WTC11 (cell line): ENCODE measurements at regions not wholly inside any gene's neighbourhood (a gene's known extent, or its start where the extent isn't known, plus 50 kb on each side); places are given as distances from the start of the nearest gene placed in this dataset.

ENCODE experiments used
- CREB1 ChIP-seq: sonication (generic); formaldehyde crosslinking; IDR thresholded peaks from 2 replicates; pipeline ENCODE4 v1.8.0; 2023; ENCODE audit warnings: mild to moderate bottlenecking, missing genetic modification reagents
- ETV6 ChIP-seq: sonication (generic); formaldehyde crosslinking; IDR thresholded peaks from 2 replicates; pipeline ENCODE4 v1.8.1; 2022; ENCODE audit warnings: mild to moderate bottlenecking, missing genetic modification reagents
- TF ChIP-seq, protein P1 (sequence below): fragments of 200-600 bp; IDR thresholded peaks from 2 replicates; pipeline ENCODE4 v1.8.0; 2022; ENCODE audit warnings: antibody characterized with exemption
- TF ChIP-seq, protein P2 (sequence below): sonication (generic); formaldehyde crosslinking; IDR thresholded peaks from 2 replicates; pipeline ENCODE4 v1.8.1; 2023; ENCODE audit warnings: mild to moderate bottlenecking, missing genetic modification reagents, moderate library complexity
- TF ChIP-seq, protein P3 (sequence below): sonication (generic); formaldehyde crosslinking; IDR thresholded peaks from 2 replicates; pipeline ENCODE4 v1.8.0; 2022; ENCODE audit warnings: mild to moderate bottlenecking, missing genetic modification reagents
- TF ChIP-seq, protein P4 (sequence below): sonication (generic); formaldehyde crosslinking; IDR thresholded peaks from 2 replicates; pipeline ENCODE4 v1.8.1; 2022; ENCODE audit warnings: mild to moderate bottlenecking, moderate library complexity, missing genetic modification reagents

DNA sequence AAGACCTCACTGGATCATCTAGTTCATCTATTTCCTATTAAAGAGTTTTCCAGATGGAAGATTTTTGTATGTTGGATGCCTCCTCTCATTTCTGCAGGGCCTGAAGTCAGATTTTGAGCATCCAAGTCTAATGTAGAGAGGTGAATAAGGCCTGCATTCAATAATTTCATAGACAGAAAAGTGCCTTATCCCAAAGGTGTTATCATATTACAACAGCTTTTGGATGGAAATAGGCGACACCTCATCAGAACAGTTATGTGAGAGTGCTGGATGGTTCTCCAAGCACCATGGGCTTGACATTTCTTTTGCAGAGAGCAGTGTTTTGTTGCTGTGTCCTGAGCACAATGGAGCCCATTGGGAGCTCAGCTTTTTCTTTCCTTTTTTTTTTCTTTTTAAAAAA lies 162.4 kb upstream of the MEOX2 start:
- TF ChIP-seq ETV6 (no peak), CREB1 (CRISPR knock-in tag) (no peak)
- TF ChIP-seq, protein P1, sequence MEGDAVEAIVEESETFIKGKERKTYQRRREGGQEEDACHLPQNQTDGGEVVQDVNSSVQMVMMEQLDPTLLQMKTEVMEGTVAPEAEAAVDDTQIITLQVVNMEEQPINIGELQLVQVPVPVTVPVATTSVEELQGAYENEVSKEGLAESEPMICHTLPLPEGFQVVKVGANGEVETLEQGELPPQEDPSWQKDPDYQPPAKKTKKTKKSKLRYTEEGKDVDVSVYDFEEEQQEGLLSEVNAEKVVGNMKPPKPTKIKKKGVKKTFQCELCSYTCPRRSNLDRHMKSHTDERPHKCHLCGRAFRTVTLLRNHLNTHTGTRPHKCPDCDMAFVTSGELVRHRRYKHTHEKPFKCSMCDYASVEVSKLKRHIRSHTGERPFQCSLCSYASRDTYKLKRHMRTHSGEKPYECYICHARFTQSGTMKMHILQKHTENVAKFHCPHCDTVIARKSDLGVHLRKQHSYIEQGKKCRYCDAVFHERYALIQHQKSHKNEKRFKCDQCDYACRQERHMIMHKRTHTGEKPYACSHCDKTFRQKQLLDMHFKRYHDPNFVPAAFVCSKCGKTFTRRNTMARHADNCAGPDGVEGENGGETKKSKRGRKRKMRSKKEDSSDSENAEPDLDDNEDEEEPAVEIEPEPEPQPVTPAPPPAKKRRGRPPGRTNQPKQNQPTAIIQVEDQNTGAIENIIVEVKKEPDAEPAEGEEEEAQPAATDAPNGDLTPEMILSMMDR = no peak
- TF ChIP-seq, protein P2, sequence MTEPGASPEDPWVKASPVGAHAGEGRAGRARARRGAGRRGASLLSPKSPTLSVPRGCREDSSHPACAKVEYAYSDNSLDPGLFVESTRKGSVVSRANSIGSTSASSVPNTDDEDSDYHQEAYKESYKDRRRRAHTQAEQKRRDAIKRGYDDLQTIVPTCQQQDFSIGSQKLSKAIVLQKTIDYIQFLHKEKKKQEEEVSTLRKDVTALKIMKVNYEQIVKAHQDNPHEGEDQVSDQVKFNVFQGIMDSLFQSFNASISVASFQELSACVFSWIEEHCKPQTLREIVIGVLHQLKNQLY = no peak
- TF ChIP-seq, protein P3, sequence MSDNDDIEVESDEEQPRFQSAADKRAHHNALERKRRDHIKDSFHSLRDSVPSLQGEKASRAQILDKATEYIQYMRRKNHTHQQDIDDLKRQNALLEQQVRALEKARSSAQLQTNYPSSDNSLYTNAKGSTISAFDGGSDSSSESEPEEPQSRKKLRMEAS = no peak
- TF ChIP-seq, protein P4, sequence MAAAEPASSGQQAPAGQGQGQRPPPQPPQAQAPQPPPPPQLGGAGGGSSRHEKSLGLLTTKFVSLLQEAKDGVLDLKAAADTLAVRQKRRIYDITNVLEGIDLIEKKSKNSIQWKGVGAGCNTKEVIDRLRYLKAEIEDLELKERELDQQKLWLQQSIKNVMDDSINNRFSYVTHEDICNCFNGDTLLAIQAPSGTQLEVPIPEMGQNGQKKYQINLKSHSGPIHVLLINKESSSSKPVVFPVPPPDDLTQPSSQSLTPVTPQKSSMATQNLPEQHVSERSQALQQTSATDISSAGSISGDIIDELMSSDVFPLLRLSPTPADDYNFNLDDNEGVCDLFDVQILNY (CRISPR knock-in tag) = no peak
